ENCODE measurements at regions not wholly inside any gene's neighbourhood (a gene's known extent, or its start where the extent isn't known, plus 50 kb on each side); places are given as distances from the start of the nearest gene placed in this dataset.

GRCh38 chr18:2138552-2138951 lies 432.8 kb downstream of the METTL4 start:
- TF ChIP-seq EZH2 (optimal IDR thresholded peaks at IDR 0.05; ENCODE audit: low read depth, low read length): no peak
- TF ChIP-seq EZH2phosphoT487 (IDR thresholded peaks at IDR 0.05; ENCODE audit: low read length): no peak
